RCC 7860 (cell line): ENCODE measurements at regions not wholly inside any gene's neighbourhood (a gene's known extent, or its start where the extent isn't known, plus 50 kb on each side); places are given as distances from the start of the nearest gene placed in this dataset.

ENCODE experiments used
- DNase-seq: peaks from one replicate; pipeline ENCODE4 v3.0.0-alpha.2; 2015; ENCODE audit warnings: low spot score
- FAIRE-seq: peaks from 2 replicates; lab custom pipeline; 2012; peaks lifted over from hg19 to GRCh38; lab: Jason Lieb, UNC

DNA sequence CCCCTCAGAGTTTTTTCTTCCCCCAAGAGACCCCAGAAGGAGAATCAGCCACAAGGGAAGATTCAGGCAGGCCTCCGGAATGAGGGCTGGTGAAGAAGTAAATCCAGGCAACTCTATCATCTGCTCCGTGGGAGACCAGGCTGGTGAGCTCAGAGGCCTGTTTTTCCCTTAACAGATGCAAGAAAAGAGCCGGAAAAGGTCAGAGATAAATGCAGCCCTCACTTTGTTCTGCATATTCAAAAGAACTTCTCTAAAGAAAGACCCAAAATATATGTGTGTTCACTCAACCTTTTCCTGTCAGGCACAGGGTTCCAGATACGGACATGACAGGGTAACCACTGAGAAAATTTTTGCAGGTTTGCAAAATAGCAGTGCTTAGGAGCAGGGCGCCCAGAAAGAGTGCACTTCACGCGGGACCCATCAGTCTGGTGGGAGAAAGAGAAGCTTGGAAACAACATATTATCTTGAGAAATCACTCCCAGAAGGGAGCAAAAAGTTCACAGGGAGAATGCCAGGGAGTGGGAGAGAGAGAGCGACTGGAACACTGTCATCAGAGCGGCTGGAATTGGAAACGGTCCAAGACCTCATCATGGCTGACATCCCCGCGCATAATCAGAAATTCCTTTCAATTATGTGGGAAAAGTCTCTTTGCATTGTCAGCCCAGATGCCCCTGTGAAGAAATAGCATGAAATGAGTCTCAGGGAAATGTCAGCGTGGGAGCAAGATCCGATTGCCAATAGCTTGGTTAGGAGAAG lies 244.8 kb upstream of the SLC14A2 start:
- no peak for FAIRE-seq

DNA sequence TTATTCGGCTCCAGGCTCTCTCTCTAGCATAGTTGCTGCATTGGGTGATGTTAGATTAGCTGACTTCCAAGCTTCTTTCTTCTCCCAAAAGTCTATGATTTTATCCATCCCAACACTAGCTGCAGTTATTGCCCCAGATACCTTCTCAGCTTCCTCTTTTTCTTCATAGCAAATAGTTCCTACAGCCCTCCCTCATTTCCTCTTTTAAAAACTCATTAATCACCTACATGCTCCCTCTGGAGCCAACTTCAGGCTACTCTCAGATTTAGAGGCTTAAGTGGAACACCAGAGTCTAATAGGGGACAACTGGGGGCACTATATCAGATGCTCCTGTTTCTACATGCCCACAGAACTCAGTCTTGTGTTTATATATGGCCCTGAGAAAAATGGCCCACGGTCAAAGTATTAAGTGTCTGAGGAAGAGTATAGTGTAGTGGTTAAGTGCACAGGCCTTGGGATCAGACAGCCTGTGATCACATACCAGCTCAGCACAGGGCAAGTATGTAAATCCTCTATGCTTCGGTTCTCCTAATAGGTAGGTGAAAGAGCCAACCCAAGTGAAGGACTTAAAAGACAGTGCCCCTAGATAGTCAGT lies 241.9 kb upstream of the SLC14A2 start:
- DNase-seq (no peak), FAIRE-seq (no peak)

More for the DNA sequence above, 244.8 kb upstream of the SLC14A2 start:
- DNase-seq, result no peak

DNA sequence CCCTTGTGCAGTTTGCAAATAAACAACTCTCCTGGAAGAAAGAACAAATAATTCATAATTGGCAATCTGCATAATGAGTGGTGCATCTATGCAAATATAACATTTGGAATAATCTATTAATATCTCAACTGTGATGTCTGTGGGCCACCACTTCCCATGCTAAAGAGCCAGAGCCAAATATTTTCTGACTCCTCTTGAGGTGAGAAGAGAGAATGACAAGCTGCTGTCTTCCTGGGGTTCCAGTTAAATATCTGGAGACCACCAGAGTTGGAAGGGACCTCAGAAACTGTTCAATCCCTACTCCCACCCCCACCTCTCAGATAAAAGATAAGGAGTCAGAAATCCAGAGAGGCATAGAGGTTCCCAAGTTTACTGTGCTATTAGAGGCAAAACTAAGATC lies 241.0 kb upstream of the SLC14A2 start:
- FAIRE-seq (no peak), DNase-seq (no peak)

DNA sequence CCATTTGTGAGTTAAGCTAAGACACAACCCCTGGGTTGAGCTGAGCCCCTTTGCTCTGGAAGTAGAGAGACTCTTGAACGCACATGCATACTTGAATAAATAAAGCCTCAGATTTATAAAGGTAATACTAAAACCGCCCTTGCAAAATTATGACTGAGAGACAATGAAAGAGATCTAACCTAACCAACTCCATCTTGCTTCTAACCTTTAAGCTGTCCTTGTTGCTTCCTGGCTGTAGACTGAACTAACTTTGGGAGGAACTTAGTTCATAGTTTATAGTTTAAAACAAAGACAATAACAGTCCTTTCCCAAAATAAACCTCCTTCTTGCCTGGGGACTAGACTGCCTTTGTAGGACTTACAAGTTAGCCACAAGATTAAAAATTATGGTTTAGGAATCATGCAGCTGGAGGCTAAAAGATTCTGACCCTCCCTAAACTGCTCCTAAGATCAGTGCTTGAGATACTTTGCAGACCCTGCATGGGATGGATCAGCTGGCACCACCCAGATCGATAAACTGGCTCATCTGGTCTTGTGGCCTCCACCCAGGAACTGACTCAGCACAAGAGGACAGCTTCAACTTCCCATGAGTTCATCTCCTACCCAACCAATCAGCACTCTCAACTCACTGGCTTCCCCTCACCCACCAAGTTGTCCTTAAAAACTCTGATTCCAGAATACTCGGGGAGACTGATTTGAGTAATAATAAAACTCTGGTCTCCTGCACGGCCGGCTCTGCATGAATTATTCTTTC lies 240.2 kb upstream of the SLC14A2 start:
- no peak for FAIRE-seq
- DNase-seq, result no peak

DNA sequence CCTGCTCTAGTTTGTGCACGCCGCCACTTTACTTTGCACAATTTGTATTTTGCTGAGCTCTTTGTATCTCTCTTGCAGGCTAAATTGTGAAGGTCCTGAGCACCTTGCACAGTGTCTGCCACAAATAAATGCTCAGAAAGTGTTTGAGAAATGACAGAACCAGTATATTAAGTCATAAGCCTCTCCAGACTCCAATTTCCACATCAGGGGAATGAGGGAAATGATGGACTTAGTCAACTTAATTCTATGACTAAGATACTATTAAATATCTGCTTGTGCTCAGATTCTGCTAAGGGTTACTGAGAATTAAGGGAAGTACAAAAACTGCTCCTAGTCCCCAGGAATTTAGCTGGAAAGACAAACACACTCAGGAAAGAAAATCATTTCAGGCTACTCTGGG lies 239.1 kb upstream of the SLC14A2 start:
- DNase-seq, result no peak
- FAIRE-seq, result no peak

DNA sequence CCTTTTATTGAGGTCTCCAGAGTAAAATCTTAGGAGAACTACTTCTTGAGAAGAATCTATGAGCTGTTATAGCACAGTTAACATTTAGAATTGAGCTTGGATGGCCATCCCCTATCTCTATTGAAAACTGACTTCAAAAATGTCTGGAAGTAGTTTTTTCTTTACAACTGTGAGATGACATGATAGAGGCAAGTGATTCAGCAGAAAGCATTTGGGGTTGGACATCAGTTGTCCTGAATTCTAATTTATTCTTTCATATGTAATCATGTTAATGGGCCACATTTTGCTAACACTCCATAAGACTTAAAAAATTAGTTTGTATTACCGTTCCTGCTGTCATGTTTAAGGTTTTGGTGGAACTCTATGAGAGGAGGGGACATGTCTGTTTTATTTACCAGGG lies 237.0 kb upstream of the SLC14A2 start:
- DNase-seq (no peak), FAIRE-seq (no peak)

DNA sequence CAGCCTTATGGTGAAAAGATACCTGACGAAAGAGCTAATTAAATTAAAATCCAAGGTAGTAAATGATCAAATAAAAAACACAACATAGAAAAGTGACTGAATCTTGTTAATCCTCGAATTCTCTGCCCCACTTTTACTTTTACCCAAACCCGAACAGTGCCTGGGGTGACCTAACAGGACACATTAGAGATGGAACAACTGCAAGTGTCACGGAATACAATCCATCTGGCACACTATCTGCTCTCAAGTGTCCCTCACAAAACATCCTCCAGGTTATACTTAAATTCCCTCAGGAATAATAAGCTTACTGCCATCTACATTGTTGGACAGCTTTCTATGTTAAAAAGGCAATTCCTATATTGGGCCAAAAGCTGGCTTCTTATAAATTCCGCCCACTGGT lies 236.3 kb upstream of the SLC14A2 start:
- DNase-seq, result no peak
- no peak for FAIRE-seq

DNA sequence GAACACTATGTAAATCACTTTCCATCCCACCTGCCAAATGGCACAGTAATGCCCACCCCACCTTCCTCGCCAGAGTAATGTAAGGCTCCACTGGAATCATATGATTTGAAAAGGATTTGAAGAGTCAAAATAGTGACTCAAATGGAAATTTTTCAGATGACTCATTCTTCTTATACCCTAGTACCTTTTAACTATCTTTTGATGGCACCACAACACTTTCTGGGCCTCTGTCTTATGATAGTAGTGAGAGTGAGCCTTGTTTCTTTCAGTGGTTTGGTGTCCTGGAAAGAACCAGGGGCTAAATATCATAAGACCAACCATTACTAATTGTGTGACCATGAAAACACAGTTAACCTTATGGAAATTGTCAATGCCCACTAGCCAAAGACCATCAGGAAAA lies 235.4 kb upstream of the SLC14A2 start:
- FAIRE-seq (no peak), DNase-seq (no peak)

DNA sequence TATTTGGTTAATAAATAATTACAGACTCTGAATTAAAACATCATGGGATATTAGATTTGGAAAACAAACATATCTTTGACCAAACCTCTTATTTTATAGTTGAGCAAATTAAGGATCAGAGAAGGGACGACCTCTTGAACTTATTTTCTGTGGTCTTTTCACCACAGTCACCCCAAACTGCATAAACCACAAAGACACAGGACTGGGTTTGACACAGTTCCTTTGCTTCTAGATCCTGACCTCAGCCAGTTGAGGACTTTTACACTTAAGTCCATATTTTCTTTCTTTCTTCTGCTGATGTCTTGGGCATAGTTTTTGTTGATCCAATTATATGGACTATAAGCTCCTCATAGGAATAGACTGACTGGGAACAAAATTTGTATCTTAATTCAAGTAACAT lies 234.0 kb upstream of the SLC14A2 start:
- no peak for DNase-seq
- no peak for FAIRE-seq

DNA sequence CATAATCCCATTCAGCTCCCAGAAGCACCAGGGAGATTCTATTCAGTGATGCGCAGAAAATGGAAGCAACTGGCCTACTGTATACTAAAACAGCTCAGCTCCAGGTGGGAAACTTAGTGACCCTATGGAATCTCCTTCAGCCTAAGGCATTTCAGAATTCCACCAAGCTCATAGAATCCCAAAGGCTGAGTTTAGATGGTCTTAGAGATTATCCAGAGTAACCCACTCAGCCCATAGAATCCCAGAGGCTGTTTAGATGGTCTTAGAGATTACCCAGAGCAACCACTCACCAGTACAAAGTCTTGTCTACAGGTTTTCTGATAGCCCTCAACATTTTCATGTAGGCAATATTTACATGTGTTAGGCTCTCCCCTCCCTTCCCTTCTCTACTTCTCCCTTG lies 232.0 kb upstream of the SLC14A2 start:
- DNase-seq (no peak), FAIRE-seq (no peak)

DNA sequence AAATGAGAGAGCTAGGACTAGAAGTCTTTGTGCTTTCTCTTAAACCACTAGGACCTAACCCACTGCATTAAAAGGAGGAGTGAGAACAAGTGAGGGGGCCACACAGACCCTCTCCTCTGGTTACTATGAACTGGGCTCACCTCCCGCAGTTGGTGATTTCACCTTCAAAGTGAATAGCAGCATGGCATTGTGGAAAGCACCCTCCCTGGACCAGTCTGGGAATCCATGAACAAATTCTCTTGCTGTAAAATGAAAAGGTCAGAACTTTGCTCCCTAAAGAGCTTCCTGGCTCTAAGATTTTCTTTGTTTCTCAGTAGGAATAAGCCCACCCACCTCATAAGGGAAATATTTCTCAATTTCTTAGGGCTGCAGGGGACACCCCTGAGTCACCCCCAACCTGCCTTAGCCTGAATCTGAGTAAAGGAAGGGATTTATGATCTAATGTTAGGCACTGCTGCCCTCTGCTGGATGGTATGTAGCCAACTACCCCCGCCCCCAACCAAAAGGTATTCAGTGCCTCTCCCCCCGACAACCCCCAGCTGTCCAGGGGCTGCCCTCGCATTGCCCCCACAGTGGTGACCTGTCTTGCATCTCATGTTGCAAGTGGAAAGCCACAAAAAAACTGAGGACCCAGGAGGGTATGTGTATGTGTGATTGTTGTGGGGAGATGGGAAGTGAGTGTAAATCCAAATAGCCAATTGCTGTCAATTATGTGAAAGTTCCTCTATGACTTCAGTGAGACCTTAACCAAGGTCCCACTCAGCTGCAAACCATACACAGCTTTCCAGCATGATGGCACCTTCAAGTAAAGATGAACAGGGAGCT lies 230.9 kb upstream of the SLC14A2 start:
- FAIRE-seq, result no peak
- DNase-seq, result peak; percentile 22

DNA sequence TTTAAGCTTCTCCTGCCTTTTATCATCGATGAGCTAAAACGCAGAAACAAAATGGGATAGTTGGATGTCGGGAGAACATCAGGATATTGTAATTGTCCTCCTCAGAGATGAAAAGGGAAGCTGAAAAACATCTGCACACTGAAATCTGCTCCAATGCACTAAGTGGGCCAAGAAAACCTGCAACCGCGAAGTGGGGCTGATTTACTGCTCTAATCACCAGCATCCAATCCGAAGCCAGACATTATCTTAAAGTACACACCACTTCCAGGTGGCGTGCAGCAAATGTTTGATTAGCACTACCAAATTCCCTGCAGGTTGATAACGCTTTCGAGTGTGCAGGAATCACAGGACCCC lies 230.3 kb upstream of the SLC14A2 start:
- FAIRE-seq (no peak), DNase-seq (no peak)

DNA sequence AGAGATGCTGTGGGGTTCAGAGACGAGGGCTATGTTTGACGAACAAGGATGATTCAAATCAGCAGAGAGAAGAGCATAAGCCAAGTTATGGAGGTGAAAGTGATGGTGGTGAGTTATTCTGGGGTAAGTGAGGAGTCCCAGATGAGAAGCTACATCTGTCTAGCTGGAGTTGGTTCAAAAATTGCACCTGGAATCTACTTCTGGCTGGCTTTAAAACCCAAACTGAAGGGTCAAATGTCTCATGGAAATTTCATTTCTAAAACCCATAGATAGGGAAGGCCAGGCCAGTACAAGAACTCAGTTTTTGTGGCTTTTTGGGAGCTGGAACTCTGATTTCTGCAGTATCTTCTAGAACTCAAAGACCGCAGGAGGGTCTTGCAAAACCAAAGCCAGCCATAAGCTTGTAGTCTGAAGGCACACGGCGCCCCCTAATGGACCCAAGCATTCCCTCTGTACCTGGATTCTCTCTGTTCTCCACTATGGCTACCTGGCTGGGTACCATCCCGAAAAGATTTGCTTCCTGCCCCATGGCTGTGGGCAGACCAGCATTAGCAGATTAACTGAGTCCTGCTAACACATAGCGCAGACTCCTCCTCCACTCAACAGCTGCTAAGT lies 229.1 kb upstream of the SLC14A2 start:
- no peak for FAIRE-seq
- no peak for DNase-seq

DNA sequence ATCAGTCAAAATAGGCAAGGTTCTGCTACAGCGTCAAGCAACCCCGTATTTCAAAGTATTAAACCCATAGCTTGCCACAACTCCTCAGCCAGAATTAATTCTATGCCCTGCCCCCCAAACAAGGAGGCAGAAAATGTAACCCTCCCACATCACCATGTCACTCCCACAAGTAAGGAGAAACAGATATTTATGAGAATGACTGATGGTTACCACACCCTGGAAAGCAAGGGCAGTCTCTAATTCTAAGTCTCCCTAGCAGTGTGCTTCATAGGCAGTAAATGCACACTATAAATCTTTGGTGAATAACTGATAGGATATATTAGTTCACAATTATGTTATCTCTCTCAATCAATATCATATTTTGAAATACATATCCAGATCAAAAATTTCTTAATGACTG lies 228.0 kb upstream of the SLC14A2 start:
- FAIRE-seq (no peak), DNase-seq (no peak)

DNA sequence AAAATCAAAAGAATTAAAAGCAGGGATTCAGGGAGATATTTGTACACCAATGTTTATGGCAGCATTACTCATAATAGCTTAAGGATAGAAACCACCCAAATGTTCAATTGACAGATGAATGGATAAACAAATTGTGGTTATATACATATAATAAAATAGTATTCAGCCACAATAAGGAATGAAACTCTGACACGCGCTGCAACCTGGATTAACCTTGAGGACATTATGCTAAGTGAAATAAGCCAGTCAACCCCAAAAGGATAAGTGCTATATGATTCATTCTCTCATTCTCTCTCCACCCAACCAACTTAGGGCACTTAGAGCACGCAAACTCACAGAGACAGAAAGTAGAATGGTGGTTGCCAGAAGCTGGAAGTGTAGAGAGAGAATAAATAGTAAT lies 216.8 kb upstream of the SLC14A2 start:
- DNase-seq, result no peak
- FAIRE-seq, result no peak

DNA sequence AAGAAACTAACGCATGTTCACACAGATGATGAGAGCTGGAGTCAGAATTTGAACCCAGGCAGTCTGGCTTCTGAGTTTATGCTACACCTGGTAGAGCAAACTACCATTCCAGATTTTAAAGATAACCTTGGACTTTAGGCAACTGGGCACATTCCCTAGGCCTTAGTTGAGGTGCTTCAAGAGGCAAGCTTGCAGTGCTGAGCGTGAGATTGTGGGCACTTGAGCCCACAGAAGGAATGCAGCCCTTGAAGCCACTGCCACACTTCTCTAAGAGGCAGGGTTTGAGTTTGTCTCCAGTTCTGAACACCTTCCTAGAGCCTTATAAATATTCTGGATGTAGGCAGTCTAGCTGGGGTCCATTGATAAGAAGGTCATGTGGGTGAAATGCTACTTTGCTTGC lies 216.1 kb upstream of the SLC14A2 start:
- FAIRE-seq, result no peak

DNA sequence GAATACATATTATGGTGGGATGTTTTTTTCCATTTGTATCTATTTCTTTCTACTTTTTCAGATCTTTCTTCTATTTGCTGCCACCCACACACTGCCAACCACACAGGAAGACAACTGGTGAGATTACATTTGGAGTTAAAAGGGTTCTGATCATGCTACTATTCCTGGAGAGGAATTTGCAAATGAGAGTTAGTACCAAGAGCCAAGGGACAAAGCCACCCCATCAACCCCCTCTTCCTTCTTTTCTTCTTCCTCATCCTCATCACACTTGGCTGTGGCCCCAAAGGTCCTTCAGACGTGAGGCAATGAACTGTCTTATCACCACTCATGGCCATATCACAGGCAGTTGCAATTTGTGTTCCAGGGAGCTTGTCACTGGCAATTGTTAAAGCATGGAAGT lies 215.6 kb upstream of the SLC14A2 start:
- DNase-seq, result no peak
- FAIRE-seq, result no peak

More for the DNA sequence above, 216.1 kb upstream of the SLC14A2 start:
- DNase-seq, result no peak

DNA sequence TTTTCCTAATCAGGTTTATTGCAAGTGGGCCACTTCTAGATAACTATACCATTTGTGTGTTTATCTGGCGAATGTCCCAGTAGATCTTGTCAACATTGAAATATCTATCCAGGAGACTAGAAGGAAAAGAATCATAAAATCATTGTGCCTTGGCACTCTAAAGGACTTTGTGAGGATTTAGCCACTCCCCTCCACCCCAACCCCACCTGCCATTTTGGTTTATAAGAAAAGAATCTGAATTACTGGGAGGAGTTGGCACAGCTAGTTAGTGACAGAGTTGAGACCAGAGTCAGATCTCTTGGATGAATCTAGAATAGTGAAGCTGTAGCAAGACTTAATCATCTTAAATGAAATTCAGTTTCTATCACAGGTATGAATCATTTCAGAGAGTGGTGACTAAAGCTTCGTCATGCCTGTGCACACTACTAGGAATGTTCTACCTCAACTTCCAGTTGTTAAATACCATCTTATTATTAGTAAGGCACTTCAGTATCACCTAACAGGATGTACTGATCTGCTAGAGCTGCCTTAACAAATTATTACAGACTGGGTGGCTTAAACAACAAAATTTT lies 212.7 kb upstream of the SLC14A2 start:
- FAIRE-seq (peak; percentile 76), DNase-seq (peak; percentile 76)

DNA sequence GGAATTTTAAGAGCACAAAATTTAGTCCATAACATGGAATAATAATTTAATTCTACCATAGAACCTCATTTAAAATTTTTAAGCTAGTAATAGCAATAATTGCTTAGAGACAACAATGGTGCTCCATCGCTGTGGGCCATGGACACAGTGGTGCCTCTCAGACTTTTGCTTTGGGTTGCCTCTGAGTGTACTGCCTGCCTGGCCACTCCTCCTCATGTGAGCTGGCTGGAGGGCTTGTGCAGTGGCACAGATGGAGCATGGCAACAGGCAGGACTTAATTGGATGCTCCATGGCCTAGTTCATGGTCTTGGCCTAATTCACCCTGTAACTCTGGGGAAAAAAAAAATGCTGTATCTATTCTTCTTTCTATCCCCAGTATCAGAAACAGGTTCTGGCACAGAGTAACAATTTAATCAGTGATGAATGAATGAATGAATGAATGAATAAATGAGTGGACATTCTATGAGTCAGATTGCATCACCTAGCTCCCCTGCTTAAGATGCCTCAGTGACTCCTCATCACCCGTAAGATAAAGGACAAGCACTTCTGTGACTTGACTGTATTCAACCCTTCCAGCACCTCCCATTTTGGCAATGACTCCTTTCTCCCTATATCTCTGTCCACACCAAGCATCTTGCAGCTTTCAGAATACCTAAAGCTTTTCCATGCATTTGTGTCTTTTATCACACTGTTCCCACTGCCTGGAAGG lies 211.8 kb upstream of the SLC14A2 start:
- FAIRE-seq (no peak), DNase-seq (no peak)

DNA sequence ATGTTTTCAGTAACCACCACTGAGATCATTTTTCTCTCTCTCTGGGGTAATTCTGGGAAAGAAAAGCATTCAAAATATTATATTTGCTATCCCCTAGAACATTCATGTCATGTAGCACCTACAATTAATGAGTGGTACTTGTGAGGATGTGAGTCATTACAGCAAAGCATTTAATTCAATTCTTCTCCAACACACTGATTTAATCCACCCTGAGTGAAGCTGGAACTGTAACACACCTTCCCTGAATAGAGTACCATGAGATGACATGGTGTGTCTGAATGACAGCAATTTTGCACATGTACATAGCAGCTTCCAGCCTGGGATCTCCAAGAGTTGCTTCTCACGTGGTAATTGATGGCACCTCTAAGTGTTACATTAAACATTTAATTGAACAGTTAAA lies 207.1 kb upstream of the SLC14A2 start:
- no peak for DNase-seq
- FAIRE-seq, result no peak
